ENCODE measurements at regions not wholly inside any gene's neighbourhood (a gene's known extent, or its start where the extent isn't known, plus 50 kb on each side); places are given as distances from the start of the nearest gene placed in this dataset.

DNA sequence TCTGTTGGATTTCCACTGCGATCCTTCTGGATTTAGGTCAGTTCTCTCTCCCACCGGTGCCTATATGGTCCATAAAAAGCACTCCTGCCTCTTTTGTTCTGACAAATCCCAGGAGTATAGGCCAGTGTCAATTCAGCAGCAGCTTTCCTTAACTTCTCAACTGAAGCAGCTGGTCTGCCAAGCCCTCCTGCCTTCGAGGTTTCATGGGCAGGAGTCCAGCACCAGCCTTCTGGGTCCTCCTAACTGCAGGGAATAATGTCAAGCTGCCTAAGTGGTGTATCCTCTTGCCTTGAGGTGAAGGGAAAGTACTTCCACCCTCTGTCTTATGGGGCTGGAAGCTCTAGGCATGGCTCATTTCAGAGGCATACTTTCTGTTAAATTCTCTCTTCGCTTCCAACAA lies 149.4 kb upstream of the NCAM1 start:
- Histone ChIP-seq H3K79me1 (ENCODE audit: low read depth, low read length) (no peaks in the 10 kb centered on the region), H3K4ac (replicated peaks; ENCODE audit: insufficient read length, low read depth, low read length) (no peak overlapping the region), H2AK5ac (ENCODE audit: low read depth, low read length) (no peak overlapping the region), H3K4me3 (ENCODE audit: extremely low read depth in 1 of 4, insufficient read depth in 2 of 4, low read depth in 3 of 4, low read length in 4 of 4) (no peak overlapping the region), H3K27me3 (replicated peaks in 1 of 4; ENCODE audit: control insufficient read depth in 3 of 4, extremely low read depth in 1 of 4, insufficient read depth in 3 of 4, low read length in 3 of 4) (no peaks in the 10 kb centered on the region), H2BK120ac (replicated peaks; ENCODE audit: low read depth, low read length) (no peak overlapping the region), H3K23ac (ENCODE audit: insufficient read length) (no peak overlapping the region), H3K9ac (replicated peaks in 1 of 4; ENCODE audit: extremely low read depth in 1 of 4, low read depth in 3 of 4, low read length in 3 of 4) (no peak overlapping the region), H3K9me3 (ENCODE audit: insufficient read depth in 2 of 2, low read depth in 1 of 2, low read length in 1 of 2) (no peaks in the 10 kb centered on the region), H2BK15ac (ENCODE audit: low read length) (no peak overlapping the region), H2BK12ac (ENCODE audit: low read depth, low read length) (no peak overlapping the region), H3K36me3 (ENCODE audit: control insufficient read depth in 2 of 4, insufficient read depth in 4 of 4, low read length in 3 of 4) (no peaks in the 10 kb centered on the region), H3K56ac (replicated peaks; ENCODE audit: insufficient read length, low read depth, low read length) (no peak overlapping the region), H3K4me2 (ENCODE audit: insufficient read depth in 1 of 2, low read depth in 2 of 2, low read length in 2 of 2) (no peak overlapping the region), H2BK20ac (ENCODE audit: low read length) (no peak overlapping the region), H3K27ac (ENCODE audit: low read depth, low read length) (no peak overlapping the region), H4K5ac (ENCODE audit: insufficient read length, low read depth, low read length) (no peak overlapping the region), H3K4me1 (replicated peaks in 1 of 4; ENCODE audit: control insufficient read depth in 3 of 4, insufficient read depth in 4 of 4, low read length in 3 of 4) (peaks cover 0 to 4% (median 3%) of the 10 kb centered on the region in 4 experiments; a peak in 5 of 7 replicates), H3K14ac (ENCODE audit: insufficient read length) (no peak overlapping the region), H4K8ac (ENCODE audit: extremely low read depth, insufficient read depth, low read length) (no peak overlapping the region), H2BK5ac (ENCODE audit: low read depth, low read length) (no peak overlapping the region), H3K23me2 (ENCODE audit: low read depth, low read length) (no peaks in the 10 kb centered on the region), H3K18ac (ENCODE audit: extremely low read depth, low read length) (no peak overlapping the region), H2AFZ (ENCODE audit: low read length) (no peak overlapping the region), H4K91ac (replicated peaks; ENCODE audit: insufficient read length, low read length) (no peak overlapping the region), H4K20me1 (replicated peaks in 1 of 2; ENCODE audit: control insufficient read depth in 1 of 2, insufficient read depth in 2 of 2, low read length in 2 of 2) (no peaks in the 10 kb centered on the region), H3K79me2 (ENCODE audit: control insufficient read depth in 1 of 2, insufficient read depth in 2 of 2, low read length in 2 of 2) (no peaks in the 10 kb centered on the region)
- CTCF ChIA-PET (ENCODE audit: partially characterized antibody), result interaction anchor here (0.6 to 1.6 kb wide), 5 partner anchors 10 to 358 kb away, joined by 3 to 6 read pairs (median 3); no protein-coding TSS in a partner anchor
- POLR2A ChIA-PET (ENCODE audit: partially characterized antibody), result no interaction called here
- FAIRE-seq (no peak), DNase-seq (ENCODE audit: low read depth in 1 of 2, low spot score in 2 of 2) (no peak)
- WGBS, 2 experiments (ENCODE audit: extremely low coverage in 1 of 2, insufficient coverage in 1 of 2, insufficient read length in 1 of 2, insufficient replicate concordance in 2 of 2, low coverage in 1 of 2, low lambda C conversion rate in 2 of 2, missing lambda C conversion rate in 1 of 2), result 93% methylated on average over 4 of the region's 4 CpGs; no CpG with 5 or more reads in 1 of the 2 experiments
- TF ChIP-seq SIRT6 (IDR thresholded peaks at IDR 0.05; ENCODE audit: low read length) (no peak), HDAC6 (IDR thresholded peaks at IDR 0.05; ENCODE audit: low read depth, low read length) (no peak), BRCA1 (IDR thresholded peaks at IDR 0.05; ENCODE audit: low read depth, low read length) (no peak), PHF8 (conservative IDR thresholded peaks at IDR 0.05; ENCODE audit: low read depth, low read length) (no peak), CHD1 (IDR thresholded peaks at IDR 0.05; ENCODE audit: low read depth, low read length) (no peak), SAP30 (IDR thresholded peaks at IDR 0.05; ENCODE audit: insufficient read depth, insufficient replicate concordance, low read length) (no peak), TEAD4 (IDR thresholded peaks at IDR 0.05; ENCODE audit: low read depth, low read length) (no peak), SIN3A (conservative IDR thresholded peaks at IDR 0.05 in 1 of 2, IDR thresholded peaks at IDR 0.05 in 1 of 2; ENCODE audit: low read depth in 1 of 2, low read length in 2 of 2) (no peak)
- TF ChIP-seq, protein P1, sequence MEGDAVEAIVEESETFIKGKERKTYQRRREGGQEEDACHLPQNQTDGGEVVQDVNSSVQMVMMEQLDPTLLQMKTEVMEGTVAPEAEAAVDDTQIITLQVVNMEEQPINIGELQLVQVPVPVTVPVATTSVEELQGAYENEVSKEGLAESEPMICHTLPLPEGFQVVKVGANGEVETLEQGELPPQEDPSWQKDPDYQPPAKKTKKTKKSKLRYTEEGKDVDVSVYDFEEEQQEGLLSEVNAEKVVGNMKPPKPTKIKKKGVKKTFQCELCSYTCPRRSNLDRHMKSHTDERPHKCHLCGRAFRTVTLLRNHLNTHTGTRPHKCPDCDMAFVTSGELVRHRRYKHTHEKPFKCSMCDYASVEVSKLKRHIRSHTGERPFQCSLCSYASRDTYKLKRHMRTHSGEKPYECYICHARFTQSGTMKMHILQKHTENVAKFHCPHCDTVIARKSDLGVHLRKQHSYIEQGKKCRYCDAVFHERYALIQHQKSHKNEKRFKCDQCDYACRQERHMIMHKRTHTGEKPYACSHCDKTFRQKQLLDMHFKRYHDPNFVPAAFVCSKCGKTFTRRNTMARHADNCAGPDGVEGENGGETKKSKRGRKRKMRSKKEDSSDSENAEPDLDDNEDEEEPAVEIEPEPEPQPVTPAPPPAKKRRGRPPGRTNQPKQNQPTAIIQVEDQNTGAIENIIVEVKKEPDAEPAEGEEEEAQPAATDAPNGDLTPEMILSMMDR (IDR thresholded peaks at IDR 0.05; ENCODE audit: control extremely low read depth in 1 of 3, insufficient read depth in 1 of 3, low read depth in 1 of 3, low read length in 3 of 3), result no peak
- TF ChIP-seq, protein P2, sequence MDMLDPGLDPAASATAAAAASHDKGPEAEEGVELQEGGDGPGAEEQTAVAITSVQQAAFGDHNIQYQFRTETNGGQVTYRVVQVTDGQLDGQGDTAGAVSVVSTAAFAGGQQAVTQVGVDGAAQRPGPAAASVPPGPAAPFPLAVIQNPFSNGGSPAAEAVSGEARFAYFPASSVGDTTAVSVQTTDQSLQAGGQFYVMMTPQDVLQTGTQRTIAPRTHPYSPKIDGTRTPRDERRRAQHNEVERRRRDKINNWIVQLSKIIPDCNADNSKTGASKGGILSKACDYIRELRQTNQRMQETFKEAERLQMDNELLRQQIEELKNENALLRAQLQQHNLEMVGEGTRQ (IDR thresholded peaks at IDR 0.05; ENCODE audit: low read length), result no peak
- TF ChIP-seq, protein P3, sequence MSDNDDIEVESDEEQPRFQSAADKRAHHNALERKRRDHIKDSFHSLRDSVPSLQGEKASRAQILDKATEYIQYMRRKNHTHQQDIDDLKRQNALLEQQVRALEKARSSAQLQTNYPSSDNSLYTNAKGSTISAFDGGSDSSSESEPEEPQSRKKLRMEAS (IDR thresholded peaks at IDR 0.05), result no peak

Data from H1 (cell line).